Gastroesophageal sphincter (tissue), 3 donors: ENCODE measurements at regions not wholly inside any gene's neighbourhood (a gene's known extent, or its start where the extent isn't known, plus 50 kb on each side); places are given as distances from the start of the nearest gene placed in this dataset.

Source experiments
- CTCF ChIP-seq, 4 experiments: fragments of 200-600 bp in 2 of 4; fragments of 450-650 bp in 2 of 4; sonication (generic) in 1 of 4; IDR thresholded peaks; one replicate each; pipeline ENCODE4 v1.5.1; 2017 to 2019; ENCODE audit warnings: antibody characterized with exemption in 4 of 4, mild to moderate bottlenecking in 2 of 4, moderate library complexity in 2 of 4
- EP300 ChIP-seq: sonication (generic); formaldehyde crosslinking; IDR thresholded peaks from one replicate; pipeline ENCODE4 v1.6.1; 2017; ENCODE audit warnings: antibody characterized with exemption, mild to moderate bottlenecking
- POLR2A ChIP-seq, 2 donors: fragments of 450-650 bp; IDR thresholded peaks; one replicate each; pipeline ENCODE4 v1.6.1; 2017; ENCODE audit warnings: antibody characterized with exemption in 2 of 2, mild to moderate bottlenecking in 2 of 2, moderate library complexity in 1 of 2
- POLR2AphosphoS5 ChIP-seq: sonication (generic); formaldehyde crosslinking; IDR thresholded peaks from one replicate; pipeline ENCODE4 v1.6.1; 2017; ENCODE audit warnings: antibody characterized with exemption

DNA sequence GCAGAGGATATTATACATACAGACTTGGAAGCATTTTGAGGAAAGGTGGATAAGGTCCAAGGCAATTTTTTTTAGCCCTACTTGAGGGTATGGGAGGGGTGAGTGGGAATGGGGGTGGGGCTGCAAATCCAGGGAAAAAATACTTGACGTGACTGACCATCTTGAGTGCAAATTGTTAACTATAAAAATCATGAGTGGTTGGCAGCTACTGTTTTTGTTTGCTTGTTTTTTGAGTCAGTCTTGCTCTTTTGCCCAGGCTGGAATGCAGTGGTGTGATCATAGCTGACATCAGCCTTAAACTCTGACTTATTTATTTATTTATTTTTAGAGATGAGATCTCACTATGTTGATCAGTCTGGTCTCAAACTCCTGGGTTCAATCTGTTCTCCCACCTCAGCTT, 458.8 kb downstream of the PIK3C3 start:
- TF ChIP-seq POLR2A (IDR thresholded peaks at IDR 0.05) (no peak), CTCF (IDR thresholded peaks at IDR 0.05) (no peak), EP300 (no peak), POLR2AphosphoS5 (no peak)
